Activated CD8-positive, alpha-beta T cell treated with anti-CD3 and anti-CD28 coated beads for 36 hours (primary cell): ENCODE measurements at regions not wholly inside any gene's neighbourhood (a gene's known extent, or its start where the extent isn't known, plus 50 kb on each side); places are given as distances from the start of the nearest gene placed in this dataset.

Source experiments
- ATAC-seq: fragments of 200-7000 bp; cut with Tn5 transposase; one replicate; pipeline ENCODE4 v1.10.0; 2021; ENCODE audit warnings: mild to moderate bottlenecking, moderate library complexity
- CTCF ChIA-PET: fragments of 350-600 bp; sonication (Branson Sonifier 250); formaldehyde crosslinking; loops from one replicate; lab custom pipeline; 2021; ENCODE audit warnings: antibody characterized with exemption; lab: Charles Lee
- POLR2A ChIA-PET: fragments of 350-600 bp; sonication (Branson Sonifier 250); formaldehyde crosslinking; loops from one replicate; lab custom pipeline; 2021; ENCODE audit warnings: antibody characterized with exemption; lab: Charles Lee
- DNase-seq: peaks from one replicate; pipeline ENCODE4 v3.0.0-alpha.2; 2020
- H3K27ac Mint-ChIP-seq: one replicate; pipeline ENCODE4 v1.8.0; 2021; ENCODE audit warnings: mild to moderate bottlenecking, mixed read lengths
- H3K27me3 Mint-ChIP-seq: one replicate; pipeline ENCODE4 v1.8.0; 2021; ENCODE audit warnings: mixed read lengths
- H3K36me3 Mint-ChIP-seq: one replicate; pipeline ENCODE4 v1.8.0; 2021; ENCODE audit warnings: low read depth, mixed read lengths
- H3K4me1 Mint-ChIP-seq: one replicate; pipeline ENCODE4 v1.8.0; 2021; ENCODE audit warnings: low read depth, mixed read lengths
- H3K4me3 Mint-ChIP-seq: one replicate; pipeline ENCODE4 v1.8.0; 2021; ENCODE audit warnings: mild to moderate bottlenecking, moderate library complexity, mixed read lengths
- H3K9me3 Mint-ChIP-seq: one replicate; pipeline ENCODE4 v1.8.0; 2021; ENCODE audit warnings: mixed read lengths
- intact Hi-C: fragments of 100-400 bp; cut with micrococcal nuclease; formaldehyde crosslinking; loops from one replicate; pipeline ENCODE4 v1.10.0; 2022
- TF ChIP-seq, protein P1 (sequence below): fragments of 200-600 bp; IDR thresholded peaks from one replicate; pipeline ENCODE4 v1.8.0; 2022; ENCODE audit warnings: antibody characterized with exemption, mild to moderate bottlenecking

DNA sequence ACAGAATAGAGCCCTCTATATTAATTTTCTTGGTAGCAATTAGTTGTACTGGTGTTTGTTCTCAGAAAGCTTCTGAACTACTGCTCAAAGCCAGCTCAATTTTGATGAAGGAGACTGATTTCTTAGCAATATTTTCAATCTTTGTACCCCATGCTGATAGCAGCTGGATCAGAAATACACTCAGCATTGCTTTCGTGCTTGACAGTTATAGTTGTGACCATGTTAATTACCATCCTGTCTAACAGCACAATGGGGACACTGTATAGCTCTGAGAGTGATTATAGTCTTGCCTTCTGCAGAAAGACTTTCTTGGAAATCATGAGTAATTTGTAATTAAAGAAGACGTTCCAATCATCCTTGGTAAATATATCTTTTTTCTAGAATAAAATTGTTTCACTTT is 79.7 kb upstream of the GNPDA2 start:
- CTCF ChIA-PET = no interaction called here
- no peaks in the 10 kb centered on the region for H3K4me1 Mint-ChIP-seq
- TF ChIP-seq, protein P1, sequence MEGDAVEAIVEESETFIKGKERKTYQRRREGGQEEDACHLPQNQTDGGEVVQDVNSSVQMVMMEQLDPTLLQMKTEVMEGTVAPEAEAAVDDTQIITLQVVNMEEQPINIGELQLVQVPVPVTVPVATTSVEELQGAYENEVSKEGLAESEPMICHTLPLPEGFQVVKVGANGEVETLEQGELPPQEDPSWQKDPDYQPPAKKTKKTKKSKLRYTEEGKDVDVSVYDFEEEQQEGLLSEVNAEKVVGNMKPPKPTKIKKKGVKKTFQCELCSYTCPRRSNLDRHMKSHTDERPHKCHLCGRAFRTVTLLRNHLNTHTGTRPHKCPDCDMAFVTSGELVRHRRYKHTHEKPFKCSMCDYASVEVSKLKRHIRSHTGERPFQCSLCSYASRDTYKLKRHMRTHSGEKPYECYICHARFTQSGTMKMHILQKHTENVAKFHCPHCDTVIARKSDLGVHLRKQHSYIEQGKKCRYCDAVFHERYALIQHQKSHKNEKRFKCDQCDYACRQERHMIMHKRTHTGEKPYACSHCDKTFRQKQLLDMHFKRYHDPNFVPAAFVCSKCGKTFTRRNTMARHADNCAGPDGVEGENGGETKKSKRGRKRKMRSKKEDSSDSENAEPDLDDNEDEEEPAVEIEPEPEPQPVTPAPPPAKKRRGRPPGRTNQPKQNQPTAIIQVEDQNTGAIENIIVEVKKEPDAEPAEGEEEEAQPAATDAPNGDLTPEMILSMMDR = no peak
- no peak for ATAC-seq
- H3K27ac Mint-ChIP-seq = no peak overlapping the region
- no peaks in the 10 kb centered on the region for H3K27me3 Mint-ChIP-seq
- H3K9me3 Mint-ChIP-seq = no peaks in the 10 kb centered on the region
- intact Hi-C loops = no loop called here
- POLR2A ChIA-PET = no interaction called here
- H3K36me3 Mint-ChIP-seq = no peaks in the 10 kb centered on the region
- no peak overlapping the region for H3K4me3 Mint-ChIP-seq
- no peak for DNase-seq

DNA sequence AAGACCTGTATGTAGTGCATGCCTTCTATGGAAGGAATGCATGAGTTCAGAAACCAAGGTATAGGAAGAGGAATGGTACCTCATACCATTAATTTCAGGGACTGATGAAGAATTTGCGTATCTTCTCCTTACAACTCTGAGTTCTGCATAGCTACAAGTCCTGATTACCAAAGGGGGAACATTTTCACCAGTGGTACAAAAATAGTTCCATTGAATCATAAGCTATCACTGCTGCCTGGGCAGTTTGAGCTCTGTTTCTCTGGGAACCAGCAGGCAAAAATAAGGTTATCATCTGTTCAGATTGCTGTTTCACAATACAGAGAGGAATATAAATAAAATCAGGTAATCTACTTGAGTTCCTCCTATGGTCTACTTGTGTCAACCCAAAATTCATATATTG is 77.9 kb upstream of the GNPDA2 start:
- H3K36me3 Mint-ChIP-seq = no peaks in the 10 kb centered on the region
- DNase-seq (no peak), ATAC-seq (no peak)
- H3K9me3 Mint-ChIP-seq = peaks cover 3% of the 10 kb centered on the region
- intact Hi-C loops = no loop called here
- ChIA-PET CTCF (no interaction called here), POLR2A (no interaction called here)
- no peak overlapping the region for H3K4me3 Mint-ChIP-seq
- H3K27me3 Mint-ChIP-seq = no peaks in the 10 kb centered on the region
- TF ChIP-seq, protein P1 = no peak
- H3K27ac Mint-ChIP-seq = no peak overlapping the region
- no peaks in the 10 kb centered on the region for H3K4me1 Mint-ChIP-seq

DNA sequence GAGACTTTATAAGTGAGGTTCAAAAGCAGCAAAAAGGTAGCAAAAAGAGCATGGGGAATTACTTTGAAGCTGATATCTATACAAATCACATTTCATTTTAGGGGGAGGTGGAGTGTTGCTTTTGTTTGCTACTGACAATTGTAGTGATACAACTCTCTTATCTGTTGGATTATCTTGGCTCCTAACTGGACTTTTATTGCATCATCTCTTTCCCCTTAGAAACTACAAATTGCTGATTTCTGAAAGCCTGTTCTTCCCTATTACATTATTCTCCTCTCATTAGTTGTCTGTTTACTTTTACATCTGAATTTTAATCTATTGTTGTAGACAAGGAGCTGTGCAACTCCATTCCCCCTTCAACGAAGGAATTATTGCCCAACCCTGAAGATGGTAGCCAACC is 75.0 kb upstream of the GNPDA2 start:
- H3K9me3 Mint-ChIP-seq = peaks cover 13% of the 10 kb centered on the region
- ATAC-seq (no peak), DNase-seq (no peak)
- POLR2A ChIA-PET = no interaction called here
- H3K27me3 Mint-ChIP-seq = no peaks in the 10 kb centered on the region
- TF ChIP-seq, protein P1 = no peak
- intact Hi-C loops = no loop called here
- no peaks in the 10 kb centered on the region for H3K36me3 Mint-ChIP-seq
- H3K4me3 Mint-ChIP-seq = no peak overlapping the region
- no peak overlapping the region for H3K27ac Mint-ChIP-seq
- H3K4me1 Mint-ChIP-seq = no peaks in the 10 kb centered on the region
- CTCF ChIA-PET = no interaction called here

DNA sequence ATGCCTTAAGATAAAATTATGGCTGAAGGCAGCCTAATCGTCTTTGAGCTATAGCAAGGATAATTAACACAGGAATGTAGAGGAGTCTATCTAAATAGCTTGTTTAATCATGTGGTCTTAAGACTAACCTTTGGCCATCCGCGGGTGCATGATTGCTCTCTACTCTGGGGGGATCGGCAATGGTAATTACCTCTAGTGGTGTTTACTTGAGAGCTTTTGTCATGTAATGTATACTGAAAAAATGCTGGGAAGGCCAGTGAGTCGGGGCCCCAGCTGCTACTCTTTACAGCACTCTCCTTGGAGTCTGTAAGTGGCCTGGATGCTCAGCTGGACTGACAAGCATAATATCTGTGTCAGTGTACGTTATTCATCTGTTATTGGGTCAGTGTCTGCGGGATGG is 65.5 kb upstream of the GNPDA2 start:
- TF ChIP-seq, protein P1 = no peak
- Mint-ChIP-seq H3K9me3 (no peaks in the 10 kb centered on the region), H3K4me3 (no peak overlapping the region), H3K27ac (no peak overlapping the region), H3K36me3 (no peaks in the 10 kb centered on the region), H3K4me1 (no peaks in the 10 kb centered on the region), H3K27me3 (no peaks in the 10 kb centered on the region)
- ChIA-PET CTCF (no interaction called here), POLR2A (no interaction called here)
- ATAC-seq (no peak), DNase-seq (no peak)
- intact Hi-C loops = no loop called here

DNA sequence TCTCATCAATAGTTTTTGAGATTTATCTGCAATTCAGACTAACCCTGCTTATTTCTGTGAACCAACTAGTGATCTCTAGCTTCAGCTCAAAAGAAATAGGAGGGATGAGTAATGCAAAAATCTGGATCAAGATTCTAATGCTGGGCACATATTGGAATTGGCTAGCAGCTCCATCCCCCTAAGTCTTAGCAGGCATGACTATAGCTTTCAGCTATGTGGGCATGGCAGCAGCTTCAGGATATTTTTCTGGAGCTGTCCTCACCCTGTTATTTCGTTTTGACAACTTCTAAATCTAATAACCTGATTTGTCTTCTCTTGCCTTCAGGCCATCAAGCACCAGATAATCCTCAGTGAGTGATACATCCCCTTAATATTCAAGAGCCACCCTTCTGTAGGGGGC is 50.8 kb upstream of the GNPDA2 start:
- DNase-seq (no peak), ATAC-seq (no peak)
- H3K4me3 Mint-ChIP-seq = no peak overlapping the region
- CTCF ChIA-PET = interaction anchor here (1.4 kb wide), 1 partner anchor 8 kb away, joined by 3 read pairs; no protein-coding TSS in a partner anchor
- H3K27ac Mint-ChIP-seq = no peak overlapping the region
- peaks cover 5% of the 10 kb centered on the region for H3K27me3 Mint-ChIP-seq
- H3K4me1 Mint-ChIP-seq = no peaks in the 10 kb centered on the region
- H3K9me3 Mint-ChIP-seq = peaks cover 9% of the 10 kb centered on the region
- TF ChIP-seq, protein P1 = no peak
- intact Hi-C loops = no loop called here
- no peaks in the 10 kb centered on the region for H3K36me3 Mint-ChIP-seq
- POLR2A ChIA-PET = no interaction called here
